DOHH2 (cell line): ENCODE measurements at regions not wholly inside any gene's neighbourhood (a gene's known extent, or its start where the extent isn't known, plus 50 kb on each side); places are given as distances from the start of the nearest gene placed in this dataset.

Source experiments
- H3F3A ChIP-seq: fragments of 200-600 bp; sonication (generic), shearing (Covaris generic); 2 replicates; pipeline ENCODE4 v1.6.0; 2016; ENCODE audit warnings: antibody characterized with exemption, mild to moderate bottlenecking; ENCODE audit not compliant: control insufficient read depth, insufficient read depth
- H3K27ac ChIP-seq: fragments of 200-600 bp; sonication (generic); 2 replicates; pipeline ENCODE4 v1.5.1; 2014; ENCODE audit warnings: low read depth, mild to moderate bottlenecking, low read length, moderate library complexity
- H3K27me3 ChIP-seq: fragments of 200-600 bp; sonication (generic); 2 replicates; pipeline ENCODE4 v1.6.1; 2014; ENCODE audit warnings: mild to moderate bottlenecking, low read length, mixed read lengths; ENCODE audit not compliant: control insufficient read depth
- H3K36me3 ChIP-seq: fragments of 200-600 bp; sonication (generic); 2 replicates; pipeline ENCODE4 v1.6.1; 2014; ENCODE audit warnings: mild to moderate bottlenecking, low read length, moderate library complexity, mixed read lengths; ENCODE audit not compliant: control insufficient read depth
- H3K4me1 ChIP-seq: fragments of 200-600 bp; sonication (generic); 2 replicates; pipeline ENCODE4 v1.6.1; 2014; ENCODE audit warnings: mild to moderate bottlenecking, low read length, mixed read lengths; ENCODE audit not compliant: control insufficient read depth
- H3K4me2 ChIP-seq: fragments of 200-600 bp; sonication (generic); 2 replicates; pipeline ENCODE4 v1.6.0; 2014; ENCODE audit warnings: mild to moderate bottlenecking, low read length, moderate library complexity
- H3K4me3 ChIP-seq: fragments of 200-600 bp; sonication (generic); 2 replicates; pipeline ENCODE4 v1.5.1; 2014; ENCODE audit warnings: mild to moderate bottlenecking, low read length, mixed read lengths
- H3K79me2 ChIP-seq: fragments of 200-600 bp; sonication (generic); 2 replicates; pipeline ENCODE4 v1.6.1; 2014; ENCODE audit warnings: mild to moderate bottlenecking, low read length, mixed read lengths; ENCODE audit not compliant: control insufficient read depth
- H3K9me2 ChIP-seq: fragments of 200-600 bp; sonication (generic); replicated peaks from 2 replicates; pipeline ENCODE4 v1.6.1; 2014; ENCODE audit warnings: mild to moderate bottlenecking, low read length, mixed read lengths; ENCODE audit not compliant: control insufficient read depth
- H3K9me3 ChIP-seq: fragments of 200-600 bp; sonication (generic); 2 replicates; pipeline ENCODE4 v1.6.1; 2014; ENCODE audit warnings: antibody characterized with exemption, low read length, mixed read lengths; ENCODE audit not compliant: control insufficient read depth, insufficient read depth
- H4K20me1 ChIP-seq: fragments of 200-600 bp; sonication (generic); 2 replicates; pipeline ENCODE4 v1.6.0; 2014; ENCODE audit warnings: low read depth, mild to moderate bottlenecking, antibody characterized with exemption, low read length, moderate library complexity; ENCODE audit not compliant: control insufficient read depth, insufficient read depth
- EZH2phosphoT487 ChIP-seq: fragments of 200-600 bp; sonication (generic); IDR thresholded peaks from 2 replicates; pipeline ENCODE4 v1.6.1; 2017; ENCODE audit warnings: borderline replicate concordance, mild to moderate bottlenecking, antibody characterized with exemption, low read length, moderate library complexity, mixed read lengths
- TF ChIP-seq, protein P1 (sequence below): fragments of 200-600 bp; sonication (generic); IDR thresholded peaks from one replicate; pipeline ENCODE4 v1.5.1; 2014; ENCODE audit warnings: antibody characterized with exemption, mild to moderate bottlenecking, low read depth, low read length; ENCODE audit not compliant: poor library complexity, severe bottlenecking

DNA sequence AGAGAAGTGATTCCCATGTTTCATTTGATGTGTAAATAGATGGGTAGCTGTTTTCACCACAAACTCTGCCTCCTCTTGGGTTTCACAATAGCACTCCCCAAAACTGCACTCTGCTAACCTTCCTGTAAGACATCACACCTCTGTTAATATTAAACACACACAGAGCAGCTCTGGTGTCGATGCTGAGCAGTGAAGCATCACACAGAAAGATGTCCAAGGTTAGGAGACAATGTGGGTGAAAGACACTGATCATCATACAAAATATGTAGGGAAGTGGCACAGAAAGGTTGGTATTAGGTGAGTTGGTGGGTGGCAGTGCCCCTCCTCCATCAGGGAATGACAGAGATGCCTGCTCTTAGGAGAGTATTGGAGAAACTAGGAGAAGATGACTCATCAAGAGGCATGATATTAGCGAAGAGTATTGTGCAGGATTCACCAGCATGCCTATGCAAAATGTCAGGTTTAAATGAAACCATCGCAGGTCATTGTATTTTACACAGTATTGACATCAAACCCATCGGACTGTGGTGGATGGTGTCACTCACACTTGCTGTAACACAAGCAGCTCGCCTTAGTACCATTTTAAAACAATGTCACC, 199.7 kb downstream of the TBXT start:
- no peaks in the 10 kb centered on the region for H3K79me2 ChIP-seq

DNA sequence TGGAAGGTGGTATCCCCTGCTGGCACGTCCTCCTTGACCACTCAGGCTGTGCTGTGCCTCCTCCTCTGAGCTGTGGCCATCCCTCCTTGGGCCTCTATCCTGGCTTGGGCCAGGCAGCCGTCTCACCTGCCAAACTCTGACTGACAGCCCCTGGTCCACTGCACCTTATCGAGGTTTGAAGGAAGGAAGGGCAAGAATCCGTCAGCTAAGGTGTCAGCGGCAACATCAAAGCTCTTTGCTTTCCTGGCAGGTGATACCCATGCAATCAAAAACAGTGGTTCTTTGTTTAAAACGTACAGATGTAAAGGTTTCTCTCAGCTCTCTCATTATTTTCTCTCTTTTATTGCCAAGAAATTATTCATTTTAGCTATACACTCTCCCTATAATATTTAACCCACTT, 203.9 kb downstream of the TBXT start:
- no peaks in the 10 kb centered on the region for H3K9me2 ChIP-seq
- H3K4me1 ChIP-seq = no peaks in the 10 kb centered on the region
- H3K27ac ChIP-seq = no peak overlapping the region
- no peaks in the 10 kb centered on the region for H3K36me3 ChIP-seq
- TF ChIP-seq EZH2phosphoT487 = no peak
- TF ChIP-seq, protein P1, sequence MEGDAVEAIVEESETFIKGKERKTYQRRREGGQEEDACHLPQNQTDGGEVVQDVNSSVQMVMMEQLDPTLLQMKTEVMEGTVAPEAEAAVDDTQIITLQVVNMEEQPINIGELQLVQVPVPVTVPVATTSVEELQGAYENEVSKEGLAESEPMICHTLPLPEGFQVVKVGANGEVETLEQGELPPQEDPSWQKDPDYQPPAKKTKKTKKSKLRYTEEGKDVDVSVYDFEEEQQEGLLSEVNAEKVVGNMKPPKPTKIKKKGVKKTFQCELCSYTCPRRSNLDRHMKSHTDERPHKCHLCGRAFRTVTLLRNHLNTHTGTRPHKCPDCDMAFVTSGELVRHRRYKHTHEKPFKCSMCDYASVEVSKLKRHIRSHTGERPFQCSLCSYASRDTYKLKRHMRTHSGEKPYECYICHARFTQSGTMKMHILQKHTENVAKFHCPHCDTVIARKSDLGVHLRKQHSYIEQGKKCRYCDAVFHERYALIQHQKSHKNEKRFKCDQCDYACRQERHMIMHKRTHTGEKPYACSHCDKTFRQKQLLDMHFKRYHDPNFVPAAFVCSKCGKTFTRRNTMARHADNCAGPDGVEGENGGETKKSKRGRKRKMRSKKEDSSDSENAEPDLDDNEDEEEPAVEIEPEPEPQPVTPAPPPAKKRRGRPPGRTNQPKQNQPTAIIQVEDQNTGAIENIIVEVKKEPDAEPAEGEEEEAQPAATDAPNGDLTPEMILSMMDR = no peak
- no peaks in the 10 kb centered on the region for H3K9me3 ChIP-seq
- H3K79me2 ChIP-seq = no peaks in the 10 kb centered on the region
- H3F3A ChIP-seq = no peaks in the 10 kb centered on the region
- H3K27me3 ChIP-seq = peaks cover 2% of the 10 kb centered on the region; the same call in 1 of the 2 replicates
- H3K4me2 ChIP-seq = no peak overlapping the region
- H3K4me3 ChIP-seq = no peak overlapping the region
- H4K20me1 ChIP-seq = no peaks in the 10 kb centered on the region

More for the DNA sequence above, 199.7 kb downstream of the TBXT start:
- Histone ChIP-seq H3K4me1 (no peaks in the 10 kb centered on the region), H3K9me3 (no peaks in the 10 kb centered on the region), H3K27me3 (peaks cover 2% of the 10 kb centered on the region; the same call in 1 of the 2 replicates), H3K4me2 (no peak overlapping the region), H3K36me3 (no peaks in the 10 kb centered on the region), H4K20me1 (no peaks in the 10 kb centered on the region), H3K9me2 (no peaks in the 10 kb centered on the region), H3F3A (no peaks in the 10 kb centered on the region), H3K4me3 (no peak overlapping the region), H3K27ac (no peak overlapping the region)
- no peak for TF ChIP-seq EZH2phosphoT487
- TF ChIP-seq, protein P1 = no peak

DNA sequence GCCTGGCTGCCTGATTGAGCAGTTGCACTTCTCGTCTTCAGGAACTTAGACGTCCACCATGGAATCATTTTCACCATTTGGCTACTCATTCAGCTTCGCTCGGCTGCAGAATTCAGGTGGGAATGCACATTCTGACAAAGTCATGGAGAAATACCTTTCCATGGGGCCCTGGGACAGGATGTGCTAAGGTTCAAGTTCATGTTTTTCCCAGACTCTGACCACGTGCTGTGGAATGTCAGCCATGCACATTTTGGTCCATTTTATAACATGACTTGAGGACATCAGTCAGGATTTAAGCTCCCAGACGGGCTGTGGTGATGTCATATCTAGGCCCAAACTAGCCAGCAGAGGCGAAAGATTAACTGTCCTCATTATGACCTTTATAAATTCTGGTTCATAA, 205.3 kb downstream of the TBXT start:
- TF ChIP-seq, protein P1 = no peak
- TF ChIP-seq EZH2phosphoT487 = no peak
- no peaks in the 10 kb centered on the region for H3K79me2 ChIP-seq
- H3K27ac ChIP-seq = no peak overlapping the region
- no peaks in the 10 kb centered on the region for H3K9me2 ChIP-seq
- peaks cover 2% of the 10 kb centered on the region; the same call in 1 of the 2 replicates for H3K27me3 ChIP-seq
- no peaks in the 10 kb centered on the region for H3K9me3 ChIP-seq
- H3K4me1 ChIP-seq = no peaks in the 10 kb centered on the region
- H3F3A ChIP-seq = no peaks in the 10 kb centered on the region
- no peaks in the 10 kb centered on the region for H4K20me1 ChIP-seq
- no peak overlapping the region for H3K4me3 ChIP-seq
- no peak overlapping the region for H3K4me2 ChIP-seq
- no peaks in the 10 kb centered on the region for H3K36me3 ChIP-seq
